GM12874 (cell line): ENCODE measurements at regions not wholly inside any gene's neighbourhood (a gene's known extent, or its start where the extent isn't known, plus 50 kb on each side); places are given as distances from the start of the nearest gene placed in this dataset.

Experiments
- CTCF ChIP-seq: IDR thresholded peaks from 2 replicates; pipeline ENCODE4 v1.5.1; 2011; ENCODE audit warnings: low read depth, mild to moderate bottlenecking, control low read depth, low read length, moderate library complexity; ENCODE audit not compliant: insufficient read depth

GRCh38 chr18:7514796-7515440 is 52.2 kb upstream of the PTPRM start:
- TF ChIP-seq CTCF, result no peak

- no peak for TF ChIP-seq CTCF
Observed at GRCh38 chr18:7516266-7517117, 50.6 kb upstream of the PTPRM start.
